DMS53 treated with DMSO at 0.1 percent for 48 hours (cell line): ENCODE measurements at regions not wholly inside any gene's neighbourhood (a gene's known extent, or its start where the extent isn't known, plus 50 kb on each side); places are given as distances from the start of the nearest gene placed in this dataset.

ENCODE experiments used
- DNase-seq: peaks from one replicate; lab custom pipeline; 2025; ENCODE audit not compliant: unreplicated experiment; lab: John Stamatoyannopoulos, UW

DNA sequence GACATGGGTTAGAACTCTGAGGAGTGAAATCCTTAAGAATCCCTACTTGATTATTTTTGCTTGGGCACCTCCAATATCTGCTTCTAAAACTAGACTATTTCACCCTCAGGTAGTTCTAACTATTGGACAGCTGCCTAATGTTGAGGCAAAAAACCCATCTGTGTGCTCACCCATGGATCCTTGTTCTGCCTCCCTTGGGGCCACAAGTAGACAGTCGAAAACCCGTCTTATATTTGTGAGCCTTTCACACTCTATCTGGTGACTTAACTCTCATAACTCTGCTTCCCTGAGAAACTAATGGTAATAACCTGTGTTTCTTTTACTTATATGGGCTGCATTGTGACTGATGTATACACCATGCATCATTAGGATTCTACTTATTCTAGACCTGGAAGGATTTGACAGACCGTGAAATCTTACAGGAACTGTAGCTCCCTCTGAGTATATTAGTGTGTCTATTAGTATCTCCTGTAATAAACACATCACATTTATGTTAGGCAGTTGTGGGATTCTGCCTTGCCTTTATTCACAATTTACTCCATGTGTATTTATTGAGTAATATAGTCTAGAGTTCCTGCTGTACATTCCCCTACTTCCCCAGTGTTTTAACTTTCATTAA is 94.6 kb upstream of the SGCD start:
- DNase-seq = no peak

DNA sequence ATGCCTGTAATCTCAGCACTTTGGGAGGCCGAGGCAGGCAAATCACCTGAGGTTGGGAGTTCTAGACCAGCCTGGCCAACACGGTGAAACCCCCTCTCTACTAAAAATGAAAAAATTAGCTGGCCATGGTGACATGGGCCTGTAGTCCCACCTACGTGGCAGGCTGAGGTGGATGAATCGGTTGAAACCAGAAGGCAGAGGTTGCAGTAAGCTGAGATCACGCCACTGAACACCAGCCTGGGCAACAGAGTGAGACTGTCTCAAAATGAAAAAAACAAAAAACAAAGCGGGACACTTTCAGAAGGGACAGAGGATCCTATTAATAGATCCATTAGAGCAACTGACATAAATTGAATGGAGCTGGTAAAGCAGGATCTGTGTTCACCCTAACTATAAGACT is 89.6 kb upstream of the SGCD start:
- no peak for DNase-seq

DNA sequence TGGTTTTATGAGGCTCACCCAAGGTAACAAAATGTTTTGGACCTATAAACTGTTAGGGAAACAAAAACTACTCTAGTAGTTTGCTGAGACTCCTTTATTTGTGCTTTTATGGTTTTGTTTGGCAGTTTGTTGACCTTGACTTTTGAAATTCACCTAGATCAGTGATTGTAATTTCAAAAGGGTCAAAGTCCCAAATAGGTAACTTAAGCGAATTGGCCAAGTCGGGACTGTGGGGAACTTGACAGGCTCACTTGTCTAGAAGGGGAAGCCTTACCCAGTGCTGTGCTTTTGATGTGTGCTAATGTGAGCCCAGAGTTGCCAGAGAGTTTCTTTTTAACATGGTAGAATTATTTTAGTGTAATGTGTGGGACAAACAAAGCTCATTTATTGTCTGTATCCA is 87.2 kb upstream of the SGCD start:
- no peak for DNase-seq

DNA sequence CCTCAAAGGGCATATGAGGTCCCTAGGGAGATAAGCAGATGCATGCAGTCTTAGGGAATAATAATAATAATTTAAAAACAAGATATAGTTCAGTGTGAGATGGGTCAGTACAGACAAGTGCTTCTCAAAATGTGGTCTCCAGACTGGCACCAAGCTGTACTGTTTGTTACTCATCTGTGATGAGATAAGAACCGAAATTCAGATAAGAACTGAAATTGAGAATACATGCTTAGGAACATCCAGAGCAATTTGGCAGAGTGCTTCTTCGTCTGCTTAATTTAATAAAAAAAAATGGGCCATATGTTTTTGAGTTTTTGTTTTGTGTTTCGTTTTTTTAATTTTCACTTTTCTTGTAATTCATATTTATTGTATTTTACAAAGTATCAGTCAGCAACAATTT is 86.5 kb upstream of the SGCD start:
- DNase-seq = no peak

DNA sequence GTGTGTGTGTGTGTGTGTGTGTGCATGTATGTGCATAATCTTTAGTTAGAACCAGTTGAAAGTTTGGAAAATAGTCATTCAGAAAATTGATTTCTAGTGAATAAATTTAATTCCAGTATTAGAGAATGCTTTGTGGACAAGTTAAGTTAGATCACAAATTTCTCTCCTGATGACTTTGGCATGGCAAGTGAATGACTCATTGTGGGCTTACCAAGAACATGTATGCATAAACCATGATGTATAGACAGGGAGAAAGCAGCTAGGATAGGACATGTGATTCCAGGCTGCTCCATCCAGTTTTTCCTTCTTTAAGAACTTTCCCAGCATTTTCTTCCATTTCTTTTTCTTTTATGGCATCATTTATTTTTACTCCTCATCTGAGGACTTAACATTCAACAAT is 85.7 kb upstream of the SGCD start:
- no peak for DNase-seq

DNA sequence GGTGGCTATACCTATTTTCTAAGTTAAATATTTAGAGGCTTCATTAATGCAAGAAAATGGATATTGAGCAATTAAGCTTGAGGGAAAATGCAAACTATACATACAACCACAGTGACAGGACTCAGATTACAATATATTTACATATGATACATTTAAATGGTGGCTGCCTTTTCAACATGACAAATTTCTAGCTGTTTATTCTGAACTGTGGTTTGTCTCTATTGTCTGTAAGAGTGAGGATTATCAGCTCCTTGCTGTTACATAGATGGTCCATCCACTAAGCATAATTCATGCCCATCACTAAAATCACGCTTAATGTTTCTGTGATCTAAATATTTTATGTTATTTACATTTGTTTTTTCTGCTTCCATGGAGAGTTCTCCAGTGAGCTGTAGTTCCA is 81.1 kb upstream of the SGCD start:
- no peak for DNase-seq

DNA sequence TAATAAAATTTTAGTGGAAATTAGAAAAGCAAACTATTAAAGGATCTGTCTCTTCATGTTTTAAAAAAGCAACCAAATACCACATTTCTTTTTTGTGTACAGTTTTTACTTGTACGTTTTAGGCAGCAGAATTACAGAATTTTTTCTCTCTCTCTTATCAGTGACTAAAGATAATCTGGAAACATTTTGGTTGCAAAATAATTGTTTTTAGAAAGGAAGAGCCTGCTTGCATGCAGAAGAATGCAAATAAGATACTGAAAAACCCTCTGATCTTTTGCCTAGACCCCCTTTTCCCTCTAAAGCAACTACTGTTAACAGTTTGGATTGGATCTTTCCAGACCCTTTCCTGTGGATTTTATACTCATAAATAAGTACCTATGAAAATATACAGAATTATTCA is 75.9 kb upstream of the SGCD start:
- DNase-seq = no peak

DNA sequence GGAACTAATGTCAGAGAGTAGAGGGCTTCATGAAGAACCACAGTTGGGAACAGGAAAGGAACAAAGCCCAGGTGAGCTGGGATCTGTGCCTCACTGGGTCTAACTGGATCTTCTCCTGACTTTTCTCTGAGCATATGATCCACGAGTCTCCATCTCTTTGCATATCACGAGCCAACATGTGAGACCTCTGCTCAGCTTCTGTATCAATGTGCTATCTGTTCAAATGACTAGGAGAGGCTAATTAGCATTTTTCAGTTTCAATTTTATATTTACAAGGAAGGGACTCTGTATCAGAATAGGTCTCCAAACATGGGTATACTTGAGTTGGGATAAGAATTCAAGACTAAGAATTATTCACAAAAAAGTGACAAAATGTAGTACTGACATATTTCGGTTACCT is 73.8 kb upstream of the SGCD start:
- no peak for DNase-seq

DNA sequence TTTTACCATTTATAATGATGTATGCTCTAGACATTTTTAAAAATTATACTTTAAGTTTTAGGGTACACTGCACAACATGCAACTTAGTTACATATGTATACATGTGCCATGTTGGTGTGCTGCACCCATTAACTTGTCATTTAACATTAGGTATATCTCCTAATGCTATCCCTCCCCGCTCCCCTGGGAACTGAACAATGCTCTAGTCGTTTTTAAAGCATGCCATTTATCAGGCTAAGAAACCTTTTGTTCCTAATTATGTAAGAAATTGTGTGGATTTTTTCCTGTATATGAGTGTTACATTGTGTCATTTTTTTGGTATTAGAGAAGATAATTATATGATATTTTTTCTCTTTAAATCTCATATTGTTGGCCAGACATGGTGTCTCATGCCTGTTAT is 72.8 kb upstream of the SGCD start:
- no peak for DNase-seq

DNA sequence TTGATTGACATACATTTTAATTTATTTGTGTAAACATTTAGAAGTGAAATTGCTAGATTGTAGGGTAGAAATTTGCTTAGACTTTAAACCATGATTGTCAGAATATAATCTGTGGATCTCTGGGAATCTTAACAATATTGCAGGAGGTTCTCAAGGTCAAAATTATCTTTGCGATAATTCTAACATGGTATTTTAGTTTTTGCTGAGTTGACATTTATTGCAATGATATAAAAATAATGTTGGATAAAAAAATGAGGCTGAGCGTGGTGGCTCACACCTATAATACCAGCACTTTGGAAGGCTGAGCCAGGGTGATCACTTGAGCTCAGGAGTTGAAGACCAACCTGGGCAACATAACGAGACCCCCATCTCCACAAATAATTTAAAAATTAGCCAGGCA is 70.3 kb upstream of the SGCD start:
- no peak for DNase-seq

DNA sequence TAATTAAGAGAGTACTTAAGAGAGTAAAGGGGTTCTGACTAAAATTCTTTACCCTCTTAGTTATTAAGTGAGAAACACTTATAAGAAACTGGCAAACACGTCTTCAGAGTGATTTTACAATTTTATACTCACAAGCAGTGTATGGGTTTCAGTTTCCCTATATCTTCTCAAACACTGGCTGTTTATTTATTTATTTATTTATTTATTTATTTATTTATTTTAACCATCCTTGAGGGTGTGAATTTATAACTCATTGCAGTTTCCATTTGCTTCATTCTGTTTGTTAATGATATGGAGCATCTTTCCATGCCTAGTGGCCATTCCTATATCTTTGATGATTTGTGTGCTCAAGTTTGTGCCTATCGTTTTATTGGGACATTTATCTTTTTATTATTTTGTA is 68.0 kb upstream of the SGCD start:
- DNase-seq = no peak

DNA sequence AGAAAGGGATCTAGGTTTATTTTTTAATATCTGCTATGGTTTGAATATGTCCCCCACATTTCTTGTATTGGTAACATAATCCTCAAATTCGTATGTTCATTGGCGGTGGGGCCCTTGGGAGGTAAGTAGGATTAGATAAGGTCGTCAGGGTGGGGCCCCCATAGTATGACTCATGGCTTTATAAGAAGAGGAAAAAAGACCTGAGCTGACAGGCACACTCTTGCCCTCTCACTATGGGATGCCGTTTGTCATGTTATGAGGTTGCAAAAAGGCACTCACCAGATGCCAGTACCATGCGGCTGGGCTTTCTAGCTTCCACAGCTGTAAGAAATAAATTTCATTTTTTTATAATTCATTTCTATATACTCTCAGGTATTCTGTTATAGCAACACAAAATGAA is 67.3 kb upstream of the SGCD start:
- DNase-seq = no peak

DNA sequence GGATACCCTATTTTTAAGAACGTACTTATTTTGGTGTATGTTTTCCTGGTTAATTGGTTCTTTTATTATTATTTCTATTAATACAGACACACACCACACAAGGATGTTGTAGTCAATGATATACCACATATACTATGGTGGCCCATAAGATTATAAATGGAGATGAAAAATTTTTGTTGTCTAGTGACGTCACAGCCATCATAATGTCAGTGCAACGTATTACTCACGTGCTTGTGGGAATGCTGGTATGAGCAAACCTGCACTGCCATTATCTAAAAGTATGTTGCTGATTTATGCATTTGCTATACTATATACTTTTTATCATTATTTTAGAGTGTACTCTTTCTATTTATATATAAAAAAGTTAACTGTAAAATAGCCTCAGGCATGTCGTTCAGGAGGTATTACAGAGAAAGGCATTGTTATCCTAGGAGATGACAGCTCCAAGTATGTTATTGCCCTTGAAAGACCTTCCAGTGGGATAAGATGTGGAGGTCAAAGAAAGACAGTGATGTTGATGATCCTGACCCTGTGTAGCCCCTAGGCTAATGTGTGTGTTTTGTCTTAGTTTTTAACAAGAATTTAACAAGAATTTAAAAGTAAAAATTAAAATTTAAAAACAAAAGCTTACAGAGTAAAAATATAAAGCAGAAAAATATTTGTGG is 65.6 kb upstream of the SGCD start:
- no peak for DNase-seq

DNA sequence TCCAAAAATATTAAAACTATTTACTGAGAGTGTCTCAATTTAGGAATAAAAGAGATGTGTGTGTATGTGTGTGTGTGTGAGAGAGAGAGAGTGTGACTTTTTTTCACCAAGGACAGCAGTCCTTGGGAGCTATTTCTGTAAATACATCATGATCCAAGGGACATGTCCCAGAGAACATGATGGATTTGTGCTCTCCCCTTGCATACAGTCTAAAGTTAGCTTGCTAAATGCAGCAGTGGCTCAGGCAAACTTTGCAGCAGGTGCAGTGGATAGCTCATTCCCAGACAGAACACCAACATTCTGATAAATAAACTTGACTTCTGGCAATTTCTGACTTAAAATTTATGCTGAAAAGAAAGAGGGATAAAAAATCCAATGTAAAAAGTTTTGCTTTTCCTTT is 55.4 kb upstream of the SGCD start:
- DNase-seq = no peak

DNA sequence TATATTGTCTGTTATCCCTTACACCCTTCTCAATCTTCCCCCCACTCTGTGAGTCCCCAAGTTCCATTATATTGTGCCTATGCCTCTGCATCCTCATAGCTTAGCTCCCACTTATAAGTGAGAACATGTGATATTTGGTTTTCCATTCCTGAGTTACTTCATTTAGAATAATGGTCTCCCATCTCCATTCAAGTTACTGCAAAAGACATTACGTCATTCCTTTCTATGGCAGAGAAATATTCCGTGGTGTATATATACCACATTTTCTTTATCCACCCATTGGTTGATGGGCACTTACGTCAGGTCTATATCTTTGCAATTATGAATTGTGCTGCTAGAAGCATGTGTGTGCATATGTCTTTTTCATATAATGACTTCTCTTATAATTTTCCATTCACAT is 54.8 kb upstream of the SGCD start:
- no peak for DNase-seq

DNA sequence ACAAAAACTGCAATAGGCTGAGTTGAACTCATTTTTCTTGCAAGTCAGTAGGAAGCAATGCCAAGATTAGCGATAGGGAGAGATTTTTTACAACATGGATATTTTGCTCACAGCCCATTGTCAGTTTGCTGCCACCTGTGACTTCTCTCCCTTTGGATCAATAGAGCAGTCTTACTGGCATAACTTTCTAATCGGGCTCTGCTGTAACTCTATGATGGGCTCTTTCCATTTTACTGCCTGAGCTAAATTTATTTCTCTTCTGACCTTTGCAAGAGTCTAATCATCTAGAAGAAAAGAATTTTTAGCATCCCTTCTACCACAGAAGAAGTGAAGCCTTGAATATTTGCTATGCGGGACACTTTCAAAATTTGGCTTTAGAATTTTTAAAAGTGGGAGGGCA is 53.6 kb upstream of the SGCD start:
- DNase-seq = no peak

DNA sequence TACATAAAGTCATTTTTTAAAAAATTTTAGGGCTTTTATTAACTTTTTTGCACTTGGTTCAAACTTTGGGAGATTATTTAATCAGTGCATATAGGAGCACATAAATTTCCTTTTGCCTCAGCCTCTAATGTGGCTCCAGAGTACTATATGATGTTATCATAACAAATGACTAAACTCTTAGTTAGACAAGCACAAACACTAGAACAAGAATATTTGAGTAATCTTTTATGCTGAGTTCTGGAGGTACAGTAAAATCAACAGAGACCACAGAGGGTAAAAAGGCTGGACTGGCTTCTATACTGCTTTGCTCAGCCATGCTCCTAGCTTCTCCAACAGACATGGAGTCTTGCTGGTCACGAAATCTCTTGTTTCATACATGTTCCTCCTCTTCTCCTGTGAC is 52.5 kb upstream of the SGCD start:
- no peak for DNase-seq
